PC-9 (cell line): ENCODE measurements at regions not wholly inside any gene's neighbourhood (a gene's known extent, or its start where the extent isn't known, plus 50 kb on each side); places are given as distances from the start of the nearest gene placed in this dataset.

ENCODE experiments used
- BruUV-seq: library from RNA; stranded (reverse); fragments of 400-500 nt; replicated peaks from 2 replicates; lab custom pipeline; 2021; lab: Mats Ljungman, UMichigan
- CTCF ChIA-PET: fragments of 300-600 bp; sonication (Branson Sonifier 250); formaldehyde crosslinking; loops from one replicate; lab custom pipeline; 2022; ENCODE audit warnings: antibody characterized with exemption; lab: Charles Lee
- POLR2A ChIA-PET: fragments of 300-600 bp; sonication (Branson Sonifier 250); formaldehyde crosslinking; loops from one replicate; lab custom pipeline; 2022; ENCODE audit warnings: antibody characterized with exemption; ENCODE audit not compliant: unreplicated experiment; lab: Charles Lee
- DNase-seq, 2 experiments: peaks; one replicate each; pipeline versions ENCODE4 v3.0.0 to v3.0.0-alpha.2; 2015 to 2022; ENCODE audit warnings: mixed read lengths in 1 of 2
- H2AFZ ChIP-seq: fragments of 200-600 bp; sonication (generic); 2 replicates; pipeline ENCODE4 v1.8.1; 2017; ENCODE audit warnings: antibody characterized with exemption
- H3F3A ChIP-seq: fragments of 200-600 bp; sonication (generic); 2 replicates; pipeline ENCODE4 v1.8.1; 2017; ENCODE audit warnings: antibody characterized with exemption, mild to moderate bottlenecking, low read depth; ENCODE audit not compliant: insufficient read depth
- H3K27ac ChIP-seq: fragments of 200-600 bp; sonication (generic); 2 replicates; pipeline ENCODE4 v1.6.1; 2016; ENCODE audit warnings: mixed run types
- H3K27me3 ChIP-seq: fragments of 200-600 bp; sonication (generic); 2 replicates; pipeline ENCODE4 v1.6.1; 2016; ENCODE audit warnings: low read depth, mixed run types; ENCODE audit not compliant: insufficient read depth
- H3K36me3 ChIP-seq: fragments of 200-600 bp; sonication (generic); 2 replicates; pipeline ENCODE4 v1.6.1; 2016; ENCODE audit warnings: low read depth, mixed run types
- H3K4me1 ChIP-seq: fragments of 200-600 bp; sonication (generic); replicated peaks from 2 replicates; pipeline ENCODE4 v1.6.1; 2016; ENCODE audit warnings: mixed run types; ENCODE audit not compliant: insufficient read depth
- H3K4me2 ChIP-seq: fragments of 200-600 bp; sonication (generic); 2 replicates; pipeline ENCODE4 v1.6.1; 2017; ENCODE audit warnings: mixed run types
- H3K4me3 ChIP-seq: fragments of 200-600 bp; sonication (generic); 2 replicates; pipeline ENCODE4 v1.6.1; 2016; ENCODE audit warnings: mixed run types
- H3K79me2 ChIP-seq: fragments of 200-600 bp; sonication (generic); 2 replicates; pipeline ENCODE4 v1.6.1; 2017; ENCODE audit warnings: low read depth, mixed run types
- H3K9me2 ChIP-seq: fragments of 200-600 bp; sonication (generic); 2 replicates; pipeline ENCODE4 v1.8.1; 2017; ENCODE audit warnings: mild to moderate bottlenecking; ENCODE audit not compliant: insufficient read depth
- H3K9me3 ChIP-seq: fragments of 200-600 bp; sonication (generic); 2 replicates; pipeline ENCODE4 v1.8.1; 2016; ENCODE audit warnings: low read depth; ENCODE audit not compliant: insufficient read depth
- H4K20me1 ChIP-seq: fragments of 200-600 bp; sonication (generic); 2 replicates; pipeline ENCODE4 v1.8.1; 2017; ENCODE audit not compliant: insufficient read depth
- EZH2 ChIP-seq: fragments of 200-600 bp; sonication (generic); IDR thresholded peaks from 2 replicates; pipeline ENCODE4 v1.8.0; 2017; ENCODE audit warnings: antibody characterized with exemption, low read depth
- intact Hi-C: fragments of 100-400 bp; cut with micrococcal nuclease; formaldehyde crosslinking; loops from one replicate; pipeline ENCODE4 v1.10.0; 2022; ENCODE audit not compliant: unreplicated experiment
- TF ChIP-seq, protein P1 (sequence below): fragments of 200-600 bp; sonication (generic); conservative IDR thresholded peaks from 2 replicates; pipeline ENCODE4 v1.6.1; 2017; ENCODE audit warnings: mixed run types, antibody characterized with exemption, mild to moderate bottlenecking, moderate library complexity

DNA sequence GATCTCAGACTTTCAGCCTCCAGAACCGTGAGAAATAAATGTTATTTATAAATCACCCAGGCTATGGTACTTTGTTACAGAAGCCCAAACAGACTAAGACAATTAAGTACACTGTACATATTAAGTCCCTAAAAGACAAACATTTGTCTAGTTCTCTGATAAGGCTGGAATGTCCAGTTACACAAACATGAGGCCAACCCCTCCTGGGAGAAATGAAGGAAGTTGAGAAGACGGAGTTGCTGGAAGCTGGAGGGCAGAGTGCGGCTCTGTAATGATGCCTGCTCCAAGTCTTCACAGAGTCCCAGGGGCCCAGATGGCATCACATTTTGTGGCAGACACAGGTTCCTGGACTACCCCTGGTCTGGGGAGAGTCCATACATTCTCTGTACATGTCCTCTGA is 79.2 kb upstream of the ST8SIA3 start:
- no TSS peak for BruUV-seq
- TF ChIP-seq EZH2 = no peak
- TF ChIP-seq, protein P1, sequence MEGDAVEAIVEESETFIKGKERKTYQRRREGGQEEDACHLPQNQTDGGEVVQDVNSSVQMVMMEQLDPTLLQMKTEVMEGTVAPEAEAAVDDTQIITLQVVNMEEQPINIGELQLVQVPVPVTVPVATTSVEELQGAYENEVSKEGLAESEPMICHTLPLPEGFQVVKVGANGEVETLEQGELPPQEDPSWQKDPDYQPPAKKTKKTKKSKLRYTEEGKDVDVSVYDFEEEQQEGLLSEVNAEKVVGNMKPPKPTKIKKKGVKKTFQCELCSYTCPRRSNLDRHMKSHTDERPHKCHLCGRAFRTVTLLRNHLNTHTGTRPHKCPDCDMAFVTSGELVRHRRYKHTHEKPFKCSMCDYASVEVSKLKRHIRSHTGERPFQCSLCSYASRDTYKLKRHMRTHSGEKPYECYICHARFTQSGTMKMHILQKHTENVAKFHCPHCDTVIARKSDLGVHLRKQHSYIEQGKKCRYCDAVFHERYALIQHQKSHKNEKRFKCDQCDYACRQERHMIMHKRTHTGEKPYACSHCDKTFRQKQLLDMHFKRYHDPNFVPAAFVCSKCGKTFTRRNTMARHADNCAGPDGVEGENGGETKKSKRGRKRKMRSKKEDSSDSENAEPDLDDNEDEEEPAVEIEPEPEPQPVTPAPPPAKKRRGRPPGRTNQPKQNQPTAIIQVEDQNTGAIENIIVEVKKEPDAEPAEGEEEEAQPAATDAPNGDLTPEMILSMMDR = no peak
- H3K9me2 ChIP-seq = no peaks in the 10 kb centered on the region; the same call in 1 of the 2 replicates
- H4K20me1 ChIP-seq = no peaks in the 10 kb centered on the region
- POLR2A ChIA-PET = no interaction called here
- intact Hi-C loops = no loop called here
- H3K27ac ChIP-seq = no peak overlapping the region
- H3K27me3 ChIP-seq = no peaks in the 10 kb centered on the region
- CTCF ChIA-PET = no interaction called here
- H2AFZ ChIP-seq = no peak overlapping the region
- H3K36me3 ChIP-seq = no peaks in the 10 kb centered on the region
- H3K4me2 ChIP-seq = no peak overlapping the region
- no peaks in the 10 kb centered on the region for H3K9me3 ChIP-seq
- H3K4me1 ChIP-seq = no peaks in the 10 kb centered on the region
- H3F3A ChIP-seq = no peaks in the 10 kb centered on the region
- no peaks in the 10 kb centered on the region for H3K79me2 ChIP-seq
- no peak for DNase-seq
- no peak overlapping the region for H3K4me3 ChIP-seq

DNA sequence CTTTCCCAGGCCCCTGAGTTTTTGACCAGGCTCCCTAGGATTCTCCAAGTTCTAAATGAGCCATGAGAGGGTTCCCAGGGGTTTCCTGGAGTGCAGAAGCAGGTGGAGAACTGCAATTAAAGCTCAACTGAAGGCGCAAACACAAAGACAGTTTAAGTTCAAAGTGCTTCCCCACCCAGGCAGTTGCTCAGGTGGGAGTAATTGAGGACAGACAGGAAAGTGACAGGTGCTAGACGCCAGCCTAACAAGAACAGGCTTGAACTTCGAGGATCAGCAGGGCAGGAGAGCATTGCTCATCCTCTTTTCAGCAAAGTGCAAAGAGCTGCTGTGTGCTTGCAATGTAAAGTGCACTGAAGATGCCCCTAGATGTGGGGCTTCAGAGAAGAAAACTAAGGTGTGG is 77.2 kb upstream of the ST8SIA3 start:
- Histone ChIP-seq H3K4me1 (no peaks in the 10 kb centered on the region), H3K27ac (no peak overlapping the region), H3K4me3 (no peak overlapping the region), H4K20me1 (no peaks in the 10 kb centered on the region), H3K27me3 (no peaks in the 10 kb centered on the region), H2AFZ (no peak overlapping the region), H3K9me2 (no peaks in the 10 kb centered on the region; the same call in 1 of the 2 replicates), H3F3A (no peaks in the 10 kb centered on the region), H3K4me2 (no peak overlapping the region), H3K9me3 (no peaks in the 10 kb centered on the region), H3K79me2 (no peaks in the 10 kb centered on the region), H3K36me3 (no peaks in the 10 kb centered on the region)
- POLR2A ChIA-PET = no interaction called here
- intact Hi-C loops = no loop called here
- DNase-seq = no peak
- no TSS peak for BruUV-seq
- CTCF ChIA-PET = no interaction called here
- no peak for TF ChIP-seq EZH2
- TF ChIP-seq, protein P1 = no peak

DNA sequence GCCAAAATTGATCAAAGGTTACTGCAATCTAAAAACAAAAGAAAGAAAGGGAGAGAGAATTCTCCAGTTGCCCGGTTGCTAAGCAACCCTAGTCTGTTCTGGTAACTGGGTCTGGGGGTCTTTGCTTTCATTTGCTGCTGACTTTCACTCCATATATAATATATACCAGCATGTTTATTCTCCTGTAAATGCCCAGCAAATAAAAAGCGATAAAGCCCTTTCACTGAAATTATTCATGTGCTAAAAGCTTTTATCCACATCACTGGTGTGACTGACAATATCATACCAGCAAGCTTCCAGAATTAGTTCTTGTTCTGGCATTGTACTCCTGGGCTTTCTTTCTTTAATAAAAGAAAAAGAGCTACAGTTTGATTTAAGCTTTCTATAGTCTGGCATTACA is 75.5 kb upstream of the ST8SIA3 start:
- Histone ChIP-seq H3K79me2 (no peaks in the 10 kb centered on the region), H3K27ac (no peak overlapping the region), H3K27me3 (no peaks in the 10 kb centered on the region), H4K20me1 (no peaks in the 10 kb centered on the region), H3K4me1 (no peaks in the 10 kb centered on the region), H3F3A (no peaks in the 10 kb centered on the region), H3K9me2 (no peaks in the 10 kb centered on the region; the same call in 1 of the 2 replicates), H3K36me3 (no peaks in the 10 kb centered on the region), H3K9me3 (no peaks in the 10 kb centered on the region), H3K4me2 (no peak overlapping the region), H2AFZ (no peak overlapping the region), H3K4me3 (no peak overlapping the region)
- no peak for TF ChIP-seq EZH2
- TF ChIP-seq, protein P1 = no peak
- no TSS peak for BruUV-seq
- DNase-seq = no peak
- POLR2A ChIA-PET = no interaction called here
- CTCF ChIA-PET = no interaction called here
- intact Hi-C loops = no loop called here
